K562 (cell line): ENCODE measurements at regions not wholly inside any gene's neighbourhood (a gene's known extent, or its start where the extent isn't known, plus 50 kb on each side); places are given as distances from the start of the nearest gene placed in this dataset.

ENCODE experiments used
- ATAC-seq: fragments of 200-7000 bp; cut with Tn5 transposase; 3 replicates; pipeline ENCODE4 v1.9.1; 2020; ENCODE audit warnings: moderate library complexity
- BruUV-seq: library from RNA; stranded (reverse); fragments of 400-500 nt; replicated peaks from 2 replicates; lab custom pipeline; 2021; lab: Mats Ljungman, UMichigan
- CTCF ChIA-PET: fragments of 300-600 bp; formaldehyde crosslinking; extraction: SDS; loops from one replicate; lab custom pipeline; 2021; ENCODE audit warnings: low intra/inter-chr PET ratio; lab: Yijun Ruan, JAX
- POLR2A ChIA-PET: fragments of 300-600, 350-650 bp; sonication (Branson Sonifier 250); formaldehyde crosslinking; extraction: SDS; loops from one replicate; lab custom pipeline; 2021; ENCODE audit warnings: antibody characterized with exemption, inconsistent platforms; lab: Yijun Ruan, JAX
- DNase-seq, 4 experiments: peaks; one replicate each; pipeline versions ENCODE4 v3.0.0 to v3.0.0-alpha.2; 2011 to 2018; ENCODE audit warnings: low spot score in 3 of 4, mixed read lengths in 3 of 4; ENCODE audit errors: extremely low read depth in 1 of 4
- FAIRE-seq: peaks from 2 replicates; lab custom pipeline; 2011; peaks lifted over from hg19 to GRCh38; lab: Jason Lieb, UNC
- H2AFZ ChIP-seq: 2 replicates; pipeline ENCODE4 v1.6.0; 2011; ENCODE audit warnings: low read depth, low read length, control low read depth, inconsistent platforms
- H3K27ac ChIP-seq: fragments of 200-600 bp; 3 replicates; pipeline ENCODE4 v1.8.0; 2011; ENCODE audit warnings: low read depth, mild to moderate bottlenecking, control low read depth, inconsistent platforms, low read length, moderate library complexity, mixed read lengths; ENCODE audit errors: extremely low read depth
- H3K27me3 ChIP-seq, 2 experiments: fragments of 300-600 bp in 1 of 2; 2 replicates in 1 of 2; 3 replicates in 1 of 2; pipeline versions ENCODE4 v1.6.0 to v1.8.0; 2011; ENCODE audit warnings: inconsistent platforms in 2 of 2, low read length in 2 of 2, mild to moderate bottlenecking in 1 of 2, mixed read lengths in 1 of 2, moderate library complexity in 1 of 2; ENCODE audit not compliant: control insufficient read depth in 2 of 2, insufficient read depth in 2 of 2
- H3K36me3 ChIP-seq: fragments of 300-600 bp; 3 replicates; pipeline ENCODE4 v1.8.0; 2011; ENCODE audit warnings: mild to moderate bottlenecking, low read length, inconsistent platforms; ENCODE audit not compliant: control insufficient read depth, insufficient read depth
- H3K4me1 ChIP-seq, 2 experiments: fragments of 200-600 bp in 1 of 2; replicated peaks in 1 of 2; 2 replicates in 1 of 2; 3 replicates in 1 of 2; pipeline versions ENCODE4 v1.5.1 to v1.8.0; 2011; ENCODE audit warnings: inconsistent platforms in 2 of 2, low read length in 2 of 2, mild to moderate bottlenecking in 1 of 2, mixed read lengths in 1 of 2, moderate library complexity in 1 of 2; ENCODE audit not compliant: control insufficient read depth in 2 of 2, insufficient read depth in 2 of 2
- H3K4me2 ChIP-seq: 2 replicates; pipeline ENCODE4 v1.6.1; 2011; ENCODE audit warnings: low read length, control low read depth, inconsistent platforms, mixed read lengths; ENCODE audit not compliant: insufficient read depth
- H3K4me3 ChIP-seq: fragments of 200-600 bp; sonication (generic), shearing (Covaris generic); 2 replicates; pipeline ENCODE4 v1.5.1; 2016; ENCODE audit warnings: control low read depth, inconsistent platforms
- H3K79me2 ChIP-seq: fragments of 200-600 bp; 3 replicates; pipeline ENCODE4 v1.8.0; 2011; ENCODE audit warnings: low read length, inconsistent platforms; ENCODE audit not compliant: control insufficient read depth, insufficient read depth
- H3K9ac ChIP-seq, 2 experiments: 2 replicates each; pipeline versions ENCODE4 v1.6.0 to v1.6.1; 2011; ENCODE audit warnings: low read depth in 2 of 2, low read length in 2 of 2, control low read depth in 1 of 2, inconsistent platforms in 1 of 2, mild to moderate bottlenecking in 1 of 2, mixed read lengths in 1 of 2; ENCODE audit not compliant: insufficient read depth in 1 of 2
- H3K9me1 ChIP-seq: one replicate; pipeline ENCODE4 v1.6.0; 2011; ENCODE audit warnings: inconsistent platforms, mild to moderate bottlenecking, low read length, moderate library complexity; ENCODE audit not compliant: control insufficient read depth, insufficient read depth
- H3K9me3 ChIP-seq: replicated peaks from 2 replicates; pipeline ENCODE4 v1.5.1; 2011; ENCODE audit warnings: low read depth, low read length, inconsistent platforms; ENCODE audit not compliant: control insufficient read depth, insufficient read depth
- H4K20me1 ChIP-seq: replicated peaks from 2 replicates; pipeline ENCODE4 v1.6.1; 2011; ENCODE audit warnings: low read length, inconsistent platforms, mixed read lengths; ENCODE audit not compliant: control insufficient read depth, insufficient read depth
- ARHGAP35 ChIP-seq: fragments of 450-650 bp; IDR thresholded peaks from 2 replicates; pipeline ENCODE4 v1.6.1; 2018; ENCODE audit not compliant: partially characterized antibody
- GTF2E2 ChIP-seq: fragments of 200-800 bp; sonication (Bioruptor generic); IDR thresholded peaks from 2 replicates; pipeline ENCODE4 v1.6.1; 2016; ENCODE audit warnings: missing genetic modification characterization, missing compliant biosample characterization
- HDGF ChIP-seq: fragments of 450-650 bp; IDR thresholded peaks from 2 replicates; pipeline ENCODE4 v1.6.1; 2016
- HMG20B ChIP-seq: fragments of 250-450 bp; sonication (Bioruptor Pico); IDR thresholded peaks from 2 replicates; pipeline ENCODE4 v1.5.0; 2021; ENCODE audit warnings: mild to moderate bottlenecking
- ILK ChIP-seq: fragments of 450-650 bp; IDR thresholded peaks from 2 replicates; pipeline ENCODE4 v1.6.1; 2016; ENCODE audit warnings: missing genetic modification characterization, low read depth, mild to moderate bottlenecking, missing compliant biosample characterization, moderate library complexity, borderline replicate concordance
- PHTF2 ChIP-seq: fragments of 250-450 bp; sonication (Bioruptor Pico); IDR thresholded peaks from 2 replicates; pipeline ENCODE4 v1.5.0; 2021; ENCODE audit warnings: mild to moderate bottlenecking
- PPARD ChIP-seq: fragments of 250-450 bp; sonication (Bioruptor Pico); IDR thresholded peaks from 2 replicates; pipeline ENCODE4 v1.8.0; 2022; ENCODE audit warnings: inconsistent platforms, mild to moderate bottlenecking, moderate library complexity
- SIN3B ChIP-seq: fragments of 450-650 bp; IDR thresholded peaks from 2 replicates; pipeline ENCODE4 v1.6.1; 2017; ENCODE audit warnings: low read depth, mild to moderate bottlenecking, moderate library complexity
- TAF7 ChIP-seq: fragments of 450-650 bp; IDR thresholded peaks from 2 replicates; pipeline ENCODE4 v1.6.1; 2016; ENCODE audit warnings: missing genetic modification characterization, missing compliant biosample characterization
- ZBTB17 ChIP-seq: fragments of 450-650 bp; formaldehyde crosslinking; IDR thresholded peaks from 2 replicates; pipeline ENCODE4 v1.4.0; 2020; ENCODE audit warnings: mild to moderate bottlenecking
- ZFP1 ChIP-seq: fragments of 450-650 bp; formaldehyde crosslinking; IDR thresholded peaks from 2 replicates; pipeline ENCODE4 v1.4.0; 2020; ENCODE audit warnings: mild to moderate bottlenecking, mixed read lengths
- ZNF280A ChIP-seq: fragments of 450-650 bp; IDR thresholded peaks from 2 replicates; pipeline ENCODE4 v1.6.1; 2018; ENCODE audit warnings: mild to moderate bottlenecking, low read depth; ENCODE audit not compliant: partially characterized antibody
- ZNF398 ChIP-seq: fragments of 250-450 bp; sonication (Bioruptor Pico); IDR thresholded peaks from 2 replicates; pipeline ENCODE4 v1.8.0; 2021; ENCODE audit warnings: moderate library complexity, mild to moderate bottlenecking, inconsistent platforms
- ZNF696 ChIP-seq: fragments of 250-450 bp; sonication (Bioruptor Pico); conservative IDR thresholded peaks from 2 replicates; pipeline ENCODE4 v1.4.0; 2020; ENCODE audit warnings: mild to moderate bottlenecking, moderate library complexity
- ZNF707 ChIP-seq: fragments of 250-450 bp; sonication (Bioruptor Pico); conservative IDR thresholded peaks from 2 replicates; pipeline ENCODE4 v1.8.0; 2022; ENCODE audit warnings: inconsistent platforms, mild to moderate bottlenecking, moderate library complexity
- WGBS: fragments of 100-300 bp; shearing (Covaris generic); methylation state at CpG from one replicate; pipeline ENCODE4 v1.1.6; 2016; ENCODE audit warnings: low coverage, mixed read lengths; ENCODE audit not compliant: insufficient coverage; ENCODE audit errors: missing lambda C conversion rate; 5-methylcytosine and 5-hydroxymethylcytosine counted together
- in situ Hi-C: fragments of 300-500 bp; cut with MboI; formaldehyde crosslinking; loops from 4 replicates; pipeline ENCODE4 v1.15.0; 2018; ENCODE audit warnings: inconsistent platforms, mixed read lengths
- intact Hi-C: fragments of 100-400 bp; cut with micrococcal nuclease; formaldehyde crosslinking; loops from 2 replicates; pipeline ENCODE4 v1.14.2; 2022
- TF ChIP-seq, protein P1 (sequence below), 3 experiments: IDR thresholded peaks in 2 of 3; conservative IDR thresholded peaks in 1 of 3; 2 replicates each; pipeline ENCODE4 v1.5.1; 2011 to 2012; ENCODE audit warnings: low read length in 3 of 3, mild to moderate bottlenecking in 3 of 3, control low read depth in 2 of 3, improper control_type of control experiment in 1 of 3, inconsistent platforms in 1 of 3, low read depth in 1 of 3, mixed read lengths in 1 of 3, moderate library complexity in 1 of 3; ENCODE audit not compliant: insufficient read depth in 2 of 3
- TF ChIP-seq, protein P2 (sequence below): fragments of 450-650 bp; conservative IDR thresholded peaks from 2 replicates; pipeline ENCODE4 v1.6.1; 2016; ENCODE audit warnings: missing genetic modification characterization, low read depth, mild to moderate bottlenecking, missing compliant biosample characterization, moderate library complexity

- TF ChIP-seq ZNF280A (no peak), SIN3B (no peak), HDGF (no peak), ZNF696 (no peak), ILK (tag) (no peak), ZBTB17 (no peak)
- TF ChIP-seq, protein P1, sequence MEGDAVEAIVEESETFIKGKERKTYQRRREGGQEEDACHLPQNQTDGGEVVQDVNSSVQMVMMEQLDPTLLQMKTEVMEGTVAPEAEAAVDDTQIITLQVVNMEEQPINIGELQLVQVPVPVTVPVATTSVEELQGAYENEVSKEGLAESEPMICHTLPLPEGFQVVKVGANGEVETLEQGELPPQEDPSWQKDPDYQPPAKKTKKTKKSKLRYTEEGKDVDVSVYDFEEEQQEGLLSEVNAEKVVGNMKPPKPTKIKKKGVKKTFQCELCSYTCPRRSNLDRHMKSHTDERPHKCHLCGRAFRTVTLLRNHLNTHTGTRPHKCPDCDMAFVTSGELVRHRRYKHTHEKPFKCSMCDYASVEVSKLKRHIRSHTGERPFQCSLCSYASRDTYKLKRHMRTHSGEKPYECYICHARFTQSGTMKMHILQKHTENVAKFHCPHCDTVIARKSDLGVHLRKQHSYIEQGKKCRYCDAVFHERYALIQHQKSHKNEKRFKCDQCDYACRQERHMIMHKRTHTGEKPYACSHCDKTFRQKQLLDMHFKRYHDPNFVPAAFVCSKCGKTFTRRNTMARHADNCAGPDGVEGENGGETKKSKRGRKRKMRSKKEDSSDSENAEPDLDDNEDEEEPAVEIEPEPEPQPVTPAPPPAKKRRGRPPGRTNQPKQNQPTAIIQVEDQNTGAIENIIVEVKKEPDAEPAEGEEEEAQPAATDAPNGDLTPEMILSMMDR (IDR thresholded peaks at IDR 0.05 in 2 of 3, conservative IDR thresholded peaks at IDR 0.05 in 1 of 3; ENCODE audit: insufficient read depth in 2 of 3, low read depth in 1 of 3, low read length in 3 of 3), result no peak
Observed at GRCh38 chr10:33798754-33799153, 464.3 kb upstream of the NRP1 start (continued).

GRCh38 chr10:33796680-33797079, 462.2 kb upstream of the NRP1 start:
- CTCF ChIA-PET, result no interaction called here
- H3K36me3 ChIP-seq, result no peaks in the 10 kb centered on the region
- no peak for ATAC-seq
- no peaks in the 10 kb centered on the region for H3K79me2 ChIP-seq
- no peaks in the 10 kb centered on the region for H3K9me3 ChIP-seq
- in situ Hi-C loops, result no loop called here
- TF ChIP-seq GTF2E2 (tag), result no peak
- no peak for TF ChIP-seq HMG20B
- no peak for TF ChIP-seq PPARD (CRISPR knock-in tag)
- TF ChIP-seq ZNF707, result no peak
- no peak for TF ChIP-seq PHTF2 (CRISPR knock-in tag)
- no peak for TF ChIP-seq TAF7
- TF ChIP-seq ZFP1 (CRISPR knock-in tag), result no peak
- TF ChIP-seq, protein P2, sequence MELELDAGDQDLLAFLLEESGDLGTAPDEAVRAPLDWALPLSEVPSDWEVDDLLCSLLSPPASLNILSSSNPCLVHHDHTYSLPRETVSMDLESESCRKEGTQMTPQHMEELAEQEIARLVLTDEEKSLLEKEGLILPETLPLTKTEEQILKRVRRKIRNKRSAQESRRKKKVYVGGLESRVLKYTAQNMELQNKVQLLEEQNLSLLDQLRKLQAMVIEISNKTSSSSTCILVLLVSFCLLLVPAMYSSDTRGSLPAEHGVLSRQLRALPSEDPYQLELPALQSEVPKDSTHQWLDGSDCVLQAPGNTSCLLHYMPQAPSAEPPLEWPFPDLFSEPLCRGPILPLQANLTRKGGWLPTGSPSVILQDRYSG (tag), result no peak
- TF ChIP-seq ZNF398, result no peak
- TF ChIP-seq ARHGAP35, result no peak
- TF ChIP-seq, all 486 proteins: peak for 0
- BruUV-seq, result no TSS peak
- Histone ChIP-seq H3K27me3 (no peaks in the 10 kb centered on the region), H2AFZ (no peak overlapping the region), H3K9me1 (no peaks in the 10 kb centered on the region), H3K4me2 (no peak overlapping the region), H3K4me3 (no peak overlapping the region), H3K27ac (no peak overlapping the region), H3K4me1 (no peaks in the 10 kb centered on the region), H3K9ac (no peak overlapping the region), H4K20me1 (no peaks in the 10 kb centered on the region)
- WGBS, result 0% methylated on average over 2 of the region's 2 CpGs
- intact Hi-C loops, result no loop called here
- DNase-seq, result no peak
- no peak for FAIRE-seq
- POLR2A ChIA-PET, result no interaction called here
